Fibroblast of pulmonary artery (primary cell): ENCODE measurements at regions not wholly inside any gene's neighbourhood (a gene's known extent, or its start where the extent isn't known, plus 50 kb on each side); places are given as distances from the start of the nearest gene placed in this dataset.

Source experiments
- DNase-seq: peaks from one replicate; pipeline ENCODE4 v3.0.0-alpha.2; 2010; ENCODE audit warnings: low read depth
- H3K4me3 ChIP-seq: replicated peaks from 2 replicates; pipeline ENCODE4 v1.5.1; 2011; ENCODE audit warnings: low read depth, mild to moderate bottlenecking, control low read depth, low read length, moderate library complexity
- TF ChIP-seq, protein P1 (sequence below): IDR thresholded peaks from 2 replicates; pipeline ENCODE4 v1.5.1; 2011; ENCODE audit warnings: mild to moderate bottlenecking, control low read depth, low read length, inconsistent platforms; ENCODE audit errors: missing control alignments

DNA sequence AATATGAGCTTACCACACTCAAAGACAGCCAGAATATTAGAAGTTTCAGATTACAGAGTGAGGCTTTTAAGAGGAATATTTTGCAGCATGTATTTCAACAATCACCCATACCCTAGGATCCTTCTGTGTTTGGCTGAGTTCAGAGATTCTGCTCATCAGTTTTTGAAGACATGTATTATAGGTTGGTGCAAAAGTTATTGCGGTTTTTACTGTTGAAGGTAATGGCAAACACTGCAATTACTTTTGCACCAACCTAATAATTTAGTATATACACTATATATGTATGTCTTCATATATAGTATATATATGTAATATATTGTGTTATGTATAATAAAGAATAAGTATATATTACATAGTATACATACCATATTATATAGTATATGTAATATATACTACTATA lies 435.1 kb downstream of the IRS2 start:
- H3K4me3 ChIP-seq: no peak overlapping the region
- DNase-seq: no peak
- TF ChIP-seq, protein P1, sequence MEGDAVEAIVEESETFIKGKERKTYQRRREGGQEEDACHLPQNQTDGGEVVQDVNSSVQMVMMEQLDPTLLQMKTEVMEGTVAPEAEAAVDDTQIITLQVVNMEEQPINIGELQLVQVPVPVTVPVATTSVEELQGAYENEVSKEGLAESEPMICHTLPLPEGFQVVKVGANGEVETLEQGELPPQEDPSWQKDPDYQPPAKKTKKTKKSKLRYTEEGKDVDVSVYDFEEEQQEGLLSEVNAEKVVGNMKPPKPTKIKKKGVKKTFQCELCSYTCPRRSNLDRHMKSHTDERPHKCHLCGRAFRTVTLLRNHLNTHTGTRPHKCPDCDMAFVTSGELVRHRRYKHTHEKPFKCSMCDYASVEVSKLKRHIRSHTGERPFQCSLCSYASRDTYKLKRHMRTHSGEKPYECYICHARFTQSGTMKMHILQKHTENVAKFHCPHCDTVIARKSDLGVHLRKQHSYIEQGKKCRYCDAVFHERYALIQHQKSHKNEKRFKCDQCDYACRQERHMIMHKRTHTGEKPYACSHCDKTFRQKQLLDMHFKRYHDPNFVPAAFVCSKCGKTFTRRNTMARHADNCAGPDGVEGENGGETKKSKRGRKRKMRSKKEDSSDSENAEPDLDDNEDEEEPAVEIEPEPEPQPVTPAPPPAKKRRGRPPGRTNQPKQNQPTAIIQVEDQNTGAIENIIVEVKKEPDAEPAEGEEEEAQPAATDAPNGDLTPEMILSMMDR: no peak

DNA sequence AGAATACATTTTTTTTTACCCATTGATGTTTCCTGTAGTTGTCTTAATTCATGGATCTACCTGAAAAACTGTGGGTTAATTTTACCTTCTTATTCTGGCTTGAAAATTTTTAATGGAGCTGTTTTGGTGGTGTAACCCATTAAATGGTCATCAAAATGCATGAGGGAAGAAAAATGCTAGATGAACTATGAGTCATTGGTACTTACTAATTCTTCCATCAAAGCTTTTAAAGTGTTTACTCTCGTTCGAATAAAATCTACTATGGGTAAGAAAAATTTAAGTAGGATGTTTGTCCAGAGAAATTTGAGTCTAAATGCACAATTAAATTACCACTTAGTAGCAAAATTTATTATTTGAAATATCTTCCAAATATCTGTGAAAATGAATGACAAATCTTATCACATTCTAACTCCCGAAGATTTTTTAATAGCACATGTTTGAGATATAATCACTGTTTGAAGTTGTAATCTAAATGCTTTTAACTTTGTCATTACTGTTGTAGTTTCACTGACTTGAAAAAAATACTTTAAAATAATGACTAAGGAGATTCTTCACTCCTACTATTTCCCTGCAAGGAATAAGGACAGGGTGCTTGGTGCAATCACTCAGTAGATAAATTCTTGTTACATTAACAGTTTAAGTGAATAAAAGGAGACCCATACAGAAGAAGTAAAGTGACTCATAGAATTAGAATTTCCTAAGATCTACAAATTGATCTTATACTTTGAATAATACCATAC lies 437.7 kb downstream of the IRS2 start:
- TF ChIP-seq, protein P1: no peak
- H3K4me3 ChIP-seq: no peak overlapping the region
- peak; percentile 21 for DNase-seq

DNA sequence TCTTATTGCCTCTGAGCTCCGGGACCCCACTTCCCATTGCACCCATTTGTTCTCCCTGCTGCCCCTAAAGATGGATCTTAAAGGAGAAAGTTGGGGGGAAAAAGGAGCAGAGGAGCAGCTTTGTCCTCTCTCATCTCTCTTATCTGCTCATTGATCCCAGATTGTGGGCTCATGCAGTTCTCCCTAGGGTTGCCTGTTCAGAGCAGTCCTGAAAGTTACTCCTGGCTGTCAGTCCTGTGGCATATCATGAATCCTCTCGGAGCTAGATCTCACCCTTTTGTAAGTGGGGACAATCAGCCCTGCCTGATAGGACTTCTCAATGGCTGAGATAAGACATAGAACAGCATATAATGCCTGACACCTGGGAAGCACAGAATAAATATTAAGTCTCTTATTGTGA lies 440.3 kb downstream of the IRS2 start:
- no peak for DNase-seq
- no peak overlapping the region for H3K4me3 ChIP-seq
- TF ChIP-seq, protein P1: no peak

DNA sequence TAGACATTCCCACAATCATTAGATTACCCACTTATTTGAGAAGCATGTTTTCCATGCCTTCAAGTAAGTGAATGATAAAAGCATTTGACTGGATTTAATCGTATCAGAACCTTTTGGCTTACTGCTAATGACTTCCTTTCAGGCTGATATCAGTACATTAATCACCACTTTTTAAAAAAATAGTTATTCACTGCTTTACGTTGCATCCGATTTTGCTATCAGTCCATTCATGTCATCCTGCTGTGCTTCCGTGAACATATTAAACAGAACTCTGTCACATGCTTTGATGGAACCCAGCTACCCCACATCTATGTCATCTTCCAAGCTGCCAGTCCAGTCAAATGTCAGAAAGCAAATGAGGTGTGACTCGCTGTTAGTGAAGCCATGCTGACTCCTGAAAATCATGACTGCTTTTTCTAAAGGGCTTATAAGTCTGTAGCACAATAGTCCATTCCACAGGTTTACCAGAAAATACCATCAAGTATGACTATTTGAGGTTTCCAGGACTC lies 440.9 kb downstream of the IRS2 start:
- TF ChIP-seq, protein P1: no peak
- DNase-seq: peak; percentile 21
- H3K4me3 ChIP-seq: no peak overlapping the region

DNA sequence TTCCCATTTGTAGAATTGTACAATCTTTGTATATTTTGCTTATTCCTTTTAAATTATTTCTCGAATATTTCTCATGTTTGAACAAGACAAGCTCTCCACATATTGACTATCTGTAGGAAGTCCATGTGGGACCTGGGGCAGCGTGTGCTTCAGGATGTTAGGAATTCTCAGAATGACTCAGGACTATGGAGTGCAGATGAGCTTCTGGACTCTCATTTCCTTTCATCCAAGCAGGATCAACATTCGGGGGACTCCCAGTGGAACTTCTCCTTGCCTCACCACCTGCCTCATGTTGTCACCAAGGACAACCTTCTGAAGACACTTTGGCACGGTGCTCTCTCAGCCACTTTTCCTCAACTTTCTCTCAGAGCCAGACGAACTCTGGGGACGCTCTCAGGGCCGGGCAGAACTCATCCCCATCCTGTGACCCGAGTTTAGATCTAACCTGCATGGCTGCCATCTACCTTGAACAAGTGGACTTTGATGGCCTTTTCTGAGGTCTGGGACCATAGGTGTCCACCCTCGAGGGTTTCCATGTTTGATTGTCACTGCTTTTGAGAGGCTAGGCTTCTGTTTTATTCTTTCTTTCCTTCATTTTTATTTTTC lies 441.7 kb downstream of the IRS2 start:
- H3K4me3 ChIP-seq: no peak overlapping the region
- peak; percentile 53 for DNase-seq
- TF ChIP-seq, protein P1: no peak

DNA sequence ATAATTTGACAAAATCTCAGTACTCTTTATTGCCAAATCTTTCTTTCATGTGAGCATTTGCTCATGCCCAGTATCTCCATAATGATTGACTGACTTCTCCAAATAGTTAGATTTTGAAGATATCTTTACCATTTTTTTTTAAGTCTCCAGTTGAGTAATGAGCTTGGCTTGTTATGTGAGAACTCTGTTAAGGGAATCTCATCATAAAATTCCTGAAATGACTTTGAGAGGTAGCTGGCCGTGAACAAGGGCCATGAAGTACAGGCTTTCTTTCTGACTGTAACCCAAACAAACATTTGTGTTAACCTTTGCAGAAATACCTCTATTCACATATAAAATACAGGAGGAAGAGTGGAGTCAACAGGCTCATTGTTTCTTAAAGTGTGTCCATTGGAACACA lies 449.7 kb downstream of the IRS2 start:
- no peak overlapping the region for H3K4me3 ChIP-seq
- peak; percentile 77 for DNase-seq
- TF ChIP-seq, protein P1: no peak
